Mesenchymal stem cell (in vitro differentiated cells and primary cell): ENCODE measurements at regions not wholly inside any gene's neighbourhood (a gene's known extent, or its start where the extent isn't known, plus 50 kb on each side); places are given as distances from the start of the nearest gene placed in this dataset.
"Not testable (repeated sequence)": the region's sequence is repeated elsewhere in the genome, so short reads cannot be mapped to it uniquely, and the experiment has no call there.

ENCODE experiments used
- DNase-seq: peaks from one replicate; pipeline ENCODE4 v3.0.0-alpha.2; 2013
- H2AFZ ChIP-seq: one replicate; pipeline ENCODE4 v1.6.1; 2013; ENCODE audit warnings: low read depth, mild to moderate bottlenecking, control low read depth, inconsistent platforms, low read length, moderate library complexity
- H2AK5ac ChIP-seq: 2 replicates; pipeline ENCODE4 v1.6.1; 2013; ENCODE audit warnings: low read length, moderate library complexity, mild to moderate bottlenecking, inconsistent platforms; ENCODE audit not compliant: severe bottlenecking
- H2BK120ac ChIP-seq: one replicate; pipeline ENCODE4 v1.6.1; 2013; ENCODE audit warnings: low read depth, mild to moderate bottlenecking, inconsistent platforms, low read length, moderate library complexity
- H2BK12ac ChIP-seq, 2 experiments: one replicate each; pipeline ENCODE4 v1.6.1; 2013; ENCODE audit warnings: inconsistent platforms in 2 of 2, low read length in 2 of 2, mild to moderate bottlenecking in 2 of 2, moderate library complexity in 2 of 2, control low read depth in 1 of 2
- H2BK15ac ChIP-seq: one replicate; pipeline ENCODE4 v1.6.1; 2013; ENCODE audit warnings: mild to moderate bottlenecking, low read depth, inconsistent platforms; ENCODE audit not compliant: poor library complexity, severe bottlenecking
- H2BK5ac ChIP-seq: 2 replicates; pipeline ENCODE4 v1.6.1; 2013; ENCODE audit warnings: low read depth, mild to moderate bottlenecking, low read length, control low read depth, inconsistent platforms; ENCODE audit not compliant: poor library complexity, severe bottlenecking
- H3K14ac ChIP-seq, 2 experiments: one replicate each; pipeline ENCODE4 v1.6.1; 2013; ENCODE audit warnings: inconsistent platforms in 2 of 2, low read length in 2 of 2, control low read depth in 1 of 2, mild to moderate bottlenecking in 1 of 2, moderate library complexity in 1 of 2
- H3K18ac ChIP-seq, 2 experiments: one replicate each; pipeline ENCODE4 v1.6.1; 2013; ENCODE audit warnings: inconsistent platforms in 2 of 2, low read length in 2 of 2, control low read depth in 1 of 2, low read depth in 1 of 2, mild to moderate bottlenecking in 1 of 2
- H3K23ac ChIP-seq, 2 experiments: one replicate each; pipeline ENCODE4 v1.6.1; 2013; ENCODE audit warnings: inconsistent platforms in 2 of 2, low read length in 2 of 2, mild to moderate bottlenecking in 2 of 2, moderate library complexity in 2 of 2, control low read depth in 1 of 2
- H3K27ac ChIP-seq: 2 replicates; pipeline ENCODE4 v1.5.1; 2013; ENCODE audit warnings: mild to moderate bottlenecking, moderate library complexity, low read length, control low read depth, inconsistent platforms; ENCODE audit not compliant: poor library complexity, severe bottlenecking
- H3K27me3 ChIP-seq, 2 experiments: 2 replicates each; pipeline versions ENCODE4 v1.6.1 to v1.7.0; 2013; ENCODE audit warnings: low read length in 2 of 2, mild to moderate bottlenecking in 2 of 2, moderate library complexity in 2 of 2, control low read depth in 1 of 2, inconsistent platforms in 1 of 2; ENCODE audit not compliant: control insufficient read depth in 1 of 2, insufficient read depth in 1 of 2
- H3K36me3 ChIP-seq, 2 experiments: 2 replicates each; pipeline versions ENCODE4 v1.6.1 to v1.7.0; 2013; ENCODE audit warnings: low read length in 2 of 2, control low read depth in 1 of 2, inconsistent platforms in 1 of 2, low read depth in 1 of 2, mild to moderate bottlenecking in 1 of 2; ENCODE audit not compliant: insufficient read depth in 2 of 2, control insufficient read depth in 1 of 2
- H3K4ac ChIP-seq, 2 experiments: one replicate each; pipeline ENCODE4 v1.6.1; 2013; ENCODE audit warnings: inconsistent platforms in 2 of 2, low read length in 2 of 2, mild to moderate bottlenecking in 2 of 2, moderate library complexity in 2 of 2, control low read depth in 1 of 2, low read depth in 1 of 2
- H3K4me1 ChIP-seq: 2 replicates; pipeline ENCODE4 v1.6.1; 2013; ENCODE audit warnings: low read depth, low read length, control low read depth; ENCODE audit not compliant: control insufficient read depth, insufficient read depth
- H3K4me2 ChIP-seq: 2 replicates; pipeline ENCODE4 v1.6.1; 2013; ENCODE audit warnings: low read length, mild to moderate bottlenecking, inconsistent platforms; ENCODE audit not compliant: poor library complexity, severe bottlenecking
- H3K4me3 ChIP-seq, 2 experiments: 2 replicates each; pipeline versions ENCODE4 v1.5.1 to v1.7.0; 2013; ENCODE audit warnings: low read length in 2 of 2, mild to moderate bottlenecking in 2 of 2, control low read depth in 1 of 2, low read depth in 1 of 2; ENCODE audit not compliant: insufficient read depth in 1 of 2
- H3K79me1 ChIP-seq: replicated peaks from 2 replicates; pipeline ENCODE4 v1.6.1; 2013; ENCODE audit warnings: mild to moderate bottlenecking, control low read depth, low read length, inconsistent platforms; ENCODE audit not compliant: poor library complexity, severe bottlenecking
- H3K9ac ChIP-seq: 2 replicates; pipeline ENCODE4 v1.7.0; 2013; ENCODE audit warnings: mild to moderate bottlenecking, low read length, moderate library complexity
- H3K9me3 ChIP-seq: 2 replicates; pipeline ENCODE4 v1.7.0; 2013; ENCODE audit warnings: mild to moderate bottlenecking, low read length; ENCODE audit not compliant: control insufficient read depth
- H4K8ac ChIP-seq: one replicate; pipeline ENCODE4 v1.6.1; 2013; ENCODE audit warnings: inconsistent platforms, mild to moderate bottlenecking, low read length, moderate library complexity
- H4K91ac ChIP-seq: one replicate; pipeline ENCODE4 v1.6.1; 2013; ENCODE audit warnings: mild to moderate bottlenecking, low read length, inconsistent platforms
- WGBS: methylation state at CpG from one replicate; pipeline ENCODE4 v1.1.7; 2013; ENCODE audit warnings: mixed read lengths; 5-methylcytosine and 5-hydroxymethylcytosine counted together

DNA sequence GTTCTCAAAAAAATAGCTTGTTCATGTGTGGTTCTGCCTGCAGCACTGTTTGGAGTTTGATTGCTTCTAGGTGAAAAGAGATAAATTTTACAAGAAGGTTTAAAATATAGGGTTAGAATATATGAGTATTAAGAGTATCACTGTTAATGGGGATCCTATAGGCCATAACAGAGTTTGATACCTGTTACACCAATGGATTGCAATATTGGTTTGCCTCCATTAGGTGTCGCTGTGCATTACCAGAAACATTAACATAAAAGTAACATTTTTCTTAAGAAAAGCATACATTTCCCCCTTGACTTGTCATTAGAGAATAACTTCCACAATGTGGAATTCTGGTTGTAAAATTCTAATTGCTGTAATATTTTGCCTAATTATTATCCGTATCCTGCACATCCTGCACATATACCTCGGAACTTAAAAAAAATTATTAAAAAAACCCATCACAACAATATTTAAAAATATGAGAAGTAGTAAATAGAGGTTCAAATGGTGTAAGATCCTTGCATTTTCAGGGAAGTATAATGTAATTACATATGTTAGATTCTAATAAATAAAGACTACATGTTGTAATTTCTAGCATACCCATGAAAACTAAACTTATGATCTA, 63.0 kb downstream of the CYP4A11 start:
- not testable (repeated sequence) for H3K4me2 ChIP-seq, H3K27me3 ChIP-seq, H3K79me1 ChIP-seq, H3K36me3 ChIP-seq, H3K4me3 ChIP-seq, H3K4ac ChIP-seq, H3K27ac ChIP-seq, H3K4me1 ChIP-seq, H2BK120ac ChIP-seq, H3K23ac ChIP-seq, H2AK5ac ChIP-seq, H2AFZ ChIP-seq, H4K91ac ChIP-seq, H2BK12ac ChIP-seq, H3K9me3 ChIP-seq, H2BK5ac ChIP-seq, H4K8ac ChIP-seq, H3K14ac ChIP-seq, H3K9ac ChIP-seq, H3K18ac ChIP-seq, H2BK15ac ChIP-seq
- WGBS = no CpG with 5 or more reads among the region's 3 CpGs
- peak; percentile 6 for DNase-seq

DNA sequence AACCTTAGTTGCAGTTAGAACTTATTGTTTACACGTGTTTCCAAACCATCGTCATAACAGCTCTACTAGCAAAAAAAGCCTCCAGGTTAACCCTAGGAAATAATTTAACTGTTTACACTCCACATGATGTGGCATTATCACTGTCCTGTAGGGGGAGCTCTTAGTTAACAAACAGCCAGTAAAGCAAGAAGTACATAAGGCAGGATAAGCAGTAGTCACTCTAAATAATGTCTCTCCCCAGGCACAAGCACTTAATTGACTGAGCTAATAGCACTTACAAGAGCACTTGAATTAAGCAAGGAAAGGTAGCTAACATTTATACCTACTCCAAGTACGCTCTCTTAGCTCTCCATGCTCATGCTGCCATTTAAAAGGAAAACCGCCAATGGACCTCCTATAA, 65.2 kb downstream of the CYP4A11 start:
- not testable (repeated sequence) for H3K4me3 ChIP-seq, H3K9ac ChIP-seq, H3K4me2 ChIP-seq, H4K91ac ChIP-seq, H2BK15ac ChIP-seq, H3K18ac ChIP-seq, H3K14ac ChIP-seq, H3K4ac ChIP-seq, H2BK12ac ChIP-seq, H3K27me3 ChIP-seq, H3K36me3 ChIP-seq, H2BK120ac ChIP-seq, H3K4me1 ChIP-seq, H4K8ac ChIP-seq, H3K27ac ChIP-seq, H2AK5ac ChIP-seq, H3K23ac ChIP-seq, H2BK5ac ChIP-seq, DNase-seq, H3K79me1 ChIP-seq, H3K9me3 ChIP-seq, H2AFZ ChIP-seq
- 35% methylated on average over 3 of the region's 4 CpGs for WGBS
